HG02840 (cell line): ENCODE measurements at regions not wholly inside any gene's neighbourhood (a gene's known extent, or its start where the extent isn't known, plus 50 kb on each side); places are given as distances from the start of the nearest gene placed in this dataset.
A peak's percentile ranks its signal among the peaks of the same experiment; 100 is the strongest.
"Not testable (repeated sequence)": the region's sequence is repeated elsewhere in the genome, so short reads cannot be mapped to it uniquely, and the experiment has no call there.

Source experiments
- ATAC-seq: cut with Tn5 transposase; IDR thresholded peaks from one replicate; pipeline ENCODE4 v1.9.1; 2021; ENCODE audit warnings: mild to moderate bottlenecking, moderate library complexity, moderate number of reproducible peaks; ENCODE audit not compliant: unreplicated experiment, low FRiP score

DNA sequence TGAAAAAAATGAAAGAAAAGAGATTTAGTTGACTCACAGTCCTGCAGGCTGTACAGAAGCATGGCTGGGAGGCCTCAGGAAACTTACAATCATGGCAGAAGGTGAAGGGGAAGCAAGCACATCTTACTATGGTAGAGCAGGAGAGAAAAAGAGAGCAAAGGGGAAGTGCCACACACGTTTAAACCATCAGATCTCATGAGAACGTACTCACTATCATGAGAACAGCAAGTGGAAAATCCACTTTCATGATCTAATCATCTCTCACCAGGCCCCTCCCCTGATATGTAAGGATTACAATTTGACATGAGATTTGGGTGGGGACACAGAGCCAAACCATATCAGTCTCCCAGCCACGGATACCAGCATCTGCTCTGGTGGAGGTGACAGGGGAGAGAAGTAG, 50.8 kb upstream of the CPOX start:
- ATAC-seq: no peak

DNA sequence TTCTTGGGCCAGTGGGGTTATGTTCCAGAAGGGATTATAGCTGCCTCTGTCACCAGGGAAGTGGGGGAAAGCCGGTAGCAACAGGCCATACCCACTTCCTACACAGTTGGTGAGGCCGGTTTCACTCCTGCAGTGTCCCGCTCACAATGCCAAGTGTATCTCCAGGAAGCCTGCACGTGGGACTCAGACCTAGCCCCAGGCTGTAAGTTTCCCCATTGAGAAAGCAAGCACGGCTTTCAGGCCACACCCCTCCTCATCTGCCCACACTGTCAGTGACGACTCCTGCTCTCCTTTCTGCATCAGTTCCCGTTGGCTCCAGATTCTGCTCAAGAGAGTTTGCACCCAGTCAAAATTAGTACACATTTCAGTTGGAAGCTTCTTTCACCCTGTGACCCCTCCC, 51.6 kb upstream of the CPOX start:
- no peak for ATAC-seq

DNA sequence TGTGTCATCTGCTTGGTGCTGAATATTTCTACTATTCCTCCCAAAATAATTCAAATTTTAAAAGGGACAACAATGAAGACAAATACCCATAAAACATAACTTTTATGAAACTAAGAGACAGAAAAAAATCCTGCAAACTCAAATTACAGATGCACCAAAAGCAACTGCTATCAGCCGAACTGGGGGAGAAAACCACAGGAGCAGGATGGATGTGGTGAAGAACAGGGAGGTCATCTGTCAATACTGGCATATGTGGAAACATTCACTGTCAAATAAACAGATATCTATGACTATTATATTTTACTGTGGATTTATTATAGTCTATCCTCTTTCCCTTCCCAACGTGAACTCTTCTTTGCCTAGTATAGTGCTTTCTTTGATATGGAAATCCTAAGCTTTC, 53.3 kb upstream of the CPOX start:
- no peak for ATAC-seq

DNA sequence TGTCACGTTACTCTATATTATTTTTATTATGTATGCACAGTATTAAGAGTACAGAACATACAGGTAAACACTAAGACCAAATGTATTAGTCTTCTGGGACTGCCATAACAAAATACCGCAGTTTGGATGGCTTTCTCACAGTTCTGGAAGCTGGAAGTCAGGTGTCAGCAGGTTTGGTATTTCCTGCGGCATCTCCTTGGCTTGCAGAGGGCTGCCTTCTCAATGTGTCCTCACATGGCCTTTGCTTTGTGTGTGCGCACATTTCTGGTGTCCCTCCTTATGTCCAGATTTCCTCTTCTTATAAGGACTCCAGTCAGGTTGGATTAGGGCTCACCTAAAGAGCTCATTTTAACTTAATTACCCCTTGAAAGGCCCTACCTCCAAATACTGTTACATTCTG, 53.8 kb upstream of the CPOX start:
- ATAC-seq: no peak

DNA sequence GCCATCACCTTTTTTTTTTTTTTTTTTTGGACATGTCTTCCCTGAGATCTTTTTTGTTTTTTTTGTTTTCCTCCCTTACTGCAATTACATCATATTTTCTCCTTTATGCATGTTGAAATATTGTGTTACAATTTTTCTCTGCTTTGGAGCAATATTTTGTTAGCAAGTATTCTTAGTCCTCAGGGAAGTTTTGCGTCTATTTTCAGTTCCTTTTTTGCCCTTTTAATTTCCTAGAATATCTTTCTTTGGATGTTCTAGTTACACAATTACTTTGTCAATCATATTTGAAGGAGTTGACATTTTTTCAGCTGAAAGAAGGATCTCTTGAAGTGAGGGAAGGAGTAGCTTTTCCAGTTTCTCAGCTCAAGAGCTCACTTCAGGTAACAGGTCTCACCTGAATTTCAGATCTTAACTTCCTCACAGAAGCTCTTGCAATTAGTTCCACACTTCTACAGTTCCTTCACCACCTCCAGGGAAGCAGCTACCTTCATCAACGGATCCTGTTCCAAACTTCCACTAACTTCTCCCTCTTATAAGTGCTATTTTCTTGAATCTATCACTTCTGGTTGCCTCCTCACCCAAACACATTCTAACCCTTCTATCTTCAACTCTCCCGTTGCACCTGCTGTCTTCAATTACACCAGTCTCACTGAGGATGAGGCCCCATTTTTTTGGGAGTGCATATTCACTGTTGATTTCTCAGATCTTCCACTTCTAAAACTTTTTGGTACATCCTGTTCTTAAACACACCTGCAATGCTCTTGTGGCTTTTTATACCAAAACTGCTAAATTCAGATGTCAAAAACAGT, 57.8 kb upstream of the CPOX start:
- no peak for ATAC-seq

DNA sequence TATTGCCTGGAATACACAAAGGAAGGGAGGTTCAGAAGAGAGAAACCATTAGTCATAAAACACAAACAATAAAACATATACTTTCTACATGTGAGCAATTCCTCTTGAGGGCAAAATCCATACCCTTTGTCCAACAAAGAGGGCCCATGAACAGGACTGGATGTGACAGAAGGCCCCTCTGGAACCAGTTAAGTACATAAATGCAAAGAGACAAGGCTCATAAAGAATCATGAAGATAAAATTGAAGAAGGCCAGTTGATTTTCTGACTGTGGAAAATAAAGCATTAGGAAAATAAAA, 58.3 kb upstream of the CPOX start:
- no peak for ATAC-seq

DNA sequence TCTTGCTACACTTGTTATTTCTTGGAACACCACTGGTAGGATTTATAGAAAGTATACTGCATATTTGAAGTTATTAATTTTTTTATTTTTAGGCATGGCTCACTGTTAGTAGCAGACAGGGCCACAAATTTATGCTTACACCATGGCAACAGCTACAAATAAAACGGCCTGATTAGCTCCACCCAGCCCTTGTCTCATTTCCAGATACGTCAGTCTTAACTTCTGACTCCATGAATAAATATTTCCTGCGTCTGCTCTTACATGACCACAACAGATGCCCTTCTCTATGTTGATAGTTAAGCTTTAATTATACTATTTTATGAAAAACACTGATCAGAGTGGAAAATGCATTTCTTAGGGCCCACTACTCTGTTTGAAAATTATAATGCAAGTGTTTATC, 62.3 kb upstream of the CPOX start:
- no peak for ATAC-seq

DNA sequence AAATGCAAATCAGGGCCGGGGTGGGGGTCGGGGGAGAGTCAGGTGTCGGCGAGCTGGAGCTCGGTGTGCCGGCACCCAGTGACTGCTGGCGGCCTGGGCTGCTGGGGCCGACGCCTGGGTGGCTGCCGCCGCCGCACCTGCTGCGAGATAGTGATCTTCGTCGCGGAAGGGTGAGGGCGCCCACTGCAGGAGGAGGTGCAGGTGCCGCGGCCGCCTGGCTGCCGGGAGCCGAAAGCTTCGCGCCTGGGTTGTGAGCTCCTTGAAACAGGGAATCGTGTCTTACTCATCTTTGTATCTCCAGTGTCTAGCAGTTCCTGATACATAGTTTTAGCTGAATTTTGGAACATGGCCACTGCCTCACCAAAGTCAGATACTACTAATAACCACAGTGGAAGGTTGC, 64.0 kb upstream of the CPOX start:
- peak; percentile 85 for ATAC-seq

DNA sequence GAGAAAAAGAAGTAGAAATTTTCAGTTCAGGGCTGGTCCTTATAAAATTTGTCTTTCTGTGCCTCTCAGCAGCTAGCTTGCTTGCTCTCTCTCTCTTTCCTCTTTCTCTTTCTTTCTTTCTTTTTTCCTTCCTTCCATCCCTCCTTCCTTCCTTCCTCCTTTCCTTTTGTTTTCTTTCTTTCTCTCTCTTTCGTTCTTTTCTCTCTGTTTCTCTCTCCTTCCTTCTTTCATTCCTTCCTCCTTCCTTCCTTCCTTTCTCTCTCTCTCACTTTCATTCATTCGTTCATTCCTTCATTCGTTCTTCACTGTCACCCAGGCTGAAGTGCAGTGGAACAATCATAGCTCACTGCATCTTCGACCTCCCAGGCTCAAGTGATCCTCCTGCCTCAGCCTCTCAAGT, 69.3 kb upstream of the CPOX start:
- ATAC-seq: no peak

DNA sequence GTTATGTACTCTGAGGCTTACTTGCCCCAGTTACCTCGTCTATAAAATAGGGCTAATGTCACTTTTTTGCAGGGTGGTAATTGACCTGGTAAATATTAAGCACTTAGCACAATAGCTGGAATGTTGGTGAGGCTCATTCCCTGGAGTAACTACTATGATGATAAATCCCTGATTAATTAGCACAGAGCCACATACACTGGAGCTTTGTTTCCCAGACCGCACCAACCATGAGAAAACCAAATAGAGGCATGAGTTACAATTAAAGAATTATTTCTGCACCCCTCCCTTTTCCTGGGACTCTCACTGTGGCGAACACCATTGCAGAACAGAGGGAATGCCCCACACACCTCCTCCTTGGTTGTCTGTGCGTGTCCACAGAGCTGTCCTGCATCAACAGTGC, 76.6 kb upstream of the CPOX start:
- no peak for ATAC-seq

DNA sequence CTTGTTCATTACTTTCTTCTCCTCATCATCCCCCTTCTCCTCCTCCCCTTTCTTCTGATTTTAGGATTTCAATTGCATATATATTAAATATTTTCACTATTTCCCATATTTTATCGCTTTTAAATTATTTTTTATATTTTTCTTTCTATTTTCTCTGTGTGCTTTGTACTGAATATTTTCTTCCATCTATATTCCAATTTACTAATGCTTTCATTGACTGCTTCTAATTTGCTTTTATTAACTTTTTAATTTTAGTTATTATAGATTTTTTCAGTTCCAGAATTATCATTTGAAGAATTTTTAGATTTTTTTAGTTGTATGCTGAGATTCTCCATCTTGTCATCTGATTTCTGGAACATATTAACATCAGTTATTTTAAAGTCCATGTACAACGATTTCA, 83.2 kb upstream of the ST3GAL6 start:
- ATAC-seq: no peak

DNA sequence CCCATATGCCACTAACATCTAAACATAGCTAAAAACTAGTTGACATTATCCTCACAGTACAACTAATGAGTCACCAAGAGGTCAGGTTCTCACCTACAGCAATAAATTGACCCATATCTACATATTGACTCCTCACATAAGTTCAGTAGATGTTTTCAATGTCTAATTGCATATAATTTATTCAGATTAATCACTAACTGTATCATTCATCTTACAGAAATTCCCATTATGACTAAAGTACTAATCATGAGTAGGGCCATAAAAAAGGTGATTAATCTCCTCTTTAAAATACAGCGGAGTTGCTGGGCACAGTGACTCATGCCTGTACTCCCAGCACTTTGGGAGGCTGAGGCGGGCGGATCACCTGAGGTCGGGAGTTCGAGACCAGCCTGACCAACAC, 82.4 kb upstream of the ST3GAL6 start:
- no peak for ATAC-seq

DNA sequence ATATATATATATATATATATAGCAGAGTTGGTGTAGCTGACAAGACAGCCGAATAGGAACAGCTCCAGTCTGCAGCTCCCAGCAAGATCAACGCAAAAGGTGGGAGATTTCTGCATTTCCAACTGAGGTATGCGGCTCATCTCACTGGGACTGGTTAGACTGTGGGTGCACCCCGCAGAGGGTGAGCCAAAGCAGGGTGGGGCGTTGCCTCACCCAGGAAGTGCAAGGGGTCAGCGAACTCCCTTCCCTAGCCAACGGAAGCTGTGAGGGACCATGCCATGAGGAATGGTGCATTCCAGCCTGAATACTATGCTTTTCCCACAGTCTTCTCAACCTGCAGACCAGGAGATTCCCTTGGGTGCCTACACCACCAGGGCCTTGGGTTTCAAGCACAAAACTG, 81.7 kb upstream of the ST3GAL6 start:
- ATAC-seq: no peak

DNA sequence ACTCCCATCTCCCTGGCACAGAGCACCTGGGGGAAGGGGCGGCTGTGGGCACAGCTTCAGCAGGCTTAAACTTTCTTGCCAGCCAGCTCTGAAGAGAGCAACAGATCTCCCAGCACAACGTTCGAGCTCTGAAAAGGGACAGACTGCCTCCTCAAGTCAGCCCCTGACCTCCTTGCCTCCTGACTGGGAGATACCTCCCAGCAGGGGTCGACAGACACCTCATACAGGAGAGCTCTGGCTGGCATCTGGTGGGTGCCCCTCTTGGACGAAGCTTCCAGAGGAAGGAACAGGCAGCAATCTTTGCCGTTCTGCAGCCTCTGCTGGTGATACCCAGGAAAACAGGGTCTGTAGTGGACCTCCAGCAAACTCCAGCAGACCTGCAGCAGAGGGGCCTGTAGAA, 80.7 kb upstream of the ST3GAL6 start:
- not testable (repeated sequence) for ATAC-seq

DNA sequence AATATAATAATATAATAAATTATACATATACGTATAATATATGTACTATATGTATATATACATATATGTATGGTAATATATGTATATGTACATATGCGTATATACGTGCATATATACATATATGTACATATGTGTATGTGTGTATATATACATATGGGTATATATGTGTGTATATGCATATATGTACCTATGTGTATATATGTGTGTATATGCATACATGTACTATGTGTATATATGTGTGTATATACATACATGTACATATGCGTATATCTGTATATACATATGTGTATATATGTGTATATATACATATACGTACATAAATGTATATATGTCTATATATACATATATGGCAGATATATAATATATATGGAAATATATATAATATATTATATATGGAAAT, 74.8 kb upstream of the ST3GAL6 start:
- no peak for ATAC-seq

DNA sequence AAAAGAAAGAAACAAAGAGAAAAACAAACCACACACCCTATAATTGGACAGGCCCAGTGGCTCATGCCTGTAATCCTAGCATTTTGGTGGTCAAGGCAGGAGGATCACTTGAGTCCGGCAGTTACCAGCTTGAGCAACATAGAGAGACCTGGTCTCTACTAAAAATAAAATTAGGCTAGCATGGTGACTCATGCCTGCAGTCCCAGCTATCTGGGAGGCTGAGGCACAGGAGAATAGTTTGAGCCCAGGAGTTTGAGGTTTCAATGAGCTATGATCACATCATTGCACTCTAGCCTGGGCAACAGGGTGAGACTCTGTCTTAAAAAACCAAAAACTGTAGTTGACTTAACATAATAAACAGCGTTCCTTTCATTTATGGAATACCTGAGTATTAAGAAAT, 72.3 kb upstream of the ST3GAL6 start:
- ATAC-seq: no peak

DNA sequence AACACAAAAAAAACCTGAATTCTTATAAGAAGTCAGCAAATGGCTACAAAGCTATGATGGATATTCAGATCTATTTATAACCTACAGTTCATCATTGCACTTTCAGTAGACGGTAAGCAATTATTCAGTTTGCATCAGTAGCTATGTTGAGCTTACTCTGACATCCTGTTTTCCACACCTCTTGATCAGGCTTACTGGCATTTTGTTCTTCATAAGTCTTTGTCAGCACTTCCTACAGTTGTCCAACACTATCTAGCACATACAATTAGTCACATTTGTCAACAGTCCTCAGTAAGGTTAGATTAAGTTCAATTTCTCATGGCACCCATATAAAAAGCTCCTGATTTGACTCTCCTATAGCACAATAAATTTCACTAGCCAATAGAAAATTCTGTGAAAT, 71.2 kb upstream of the ST3GAL6 start:
- no peak for ATAC-seq

DNA sequence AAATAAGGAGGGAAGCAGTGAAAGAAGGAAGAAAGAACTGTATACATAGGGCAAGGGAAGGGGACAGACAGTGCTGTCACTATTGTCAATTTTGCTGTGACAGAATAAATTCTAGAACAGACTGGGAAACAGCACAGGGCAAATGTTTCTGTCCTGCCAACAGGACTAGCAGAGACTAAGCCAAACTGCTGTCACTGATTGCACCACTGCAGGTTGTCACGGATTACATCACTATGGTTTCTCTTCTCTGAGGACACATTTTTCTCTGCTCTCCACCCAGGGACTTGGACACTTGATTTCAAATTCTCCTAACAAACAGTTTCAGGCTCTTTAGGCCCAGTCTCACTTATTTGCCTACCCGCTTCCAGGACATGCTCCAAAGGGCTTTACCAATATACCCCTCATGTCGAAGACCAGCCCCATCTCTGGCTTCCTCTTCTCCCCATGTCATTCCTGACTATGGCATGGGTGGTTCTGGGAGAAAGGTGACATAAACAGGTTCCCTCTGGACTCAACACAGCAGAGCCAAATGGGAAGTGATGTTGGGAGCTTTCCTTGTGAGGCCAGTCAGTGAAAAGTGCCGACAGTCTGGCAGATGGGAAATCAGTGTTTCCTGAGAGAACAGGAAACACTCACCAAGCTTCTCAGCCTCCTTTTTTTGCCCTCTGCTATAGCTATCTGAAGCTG, 70.2 kb upstream of the ST3GAL6 start:
- no peak for ATAC-seq

DNA sequence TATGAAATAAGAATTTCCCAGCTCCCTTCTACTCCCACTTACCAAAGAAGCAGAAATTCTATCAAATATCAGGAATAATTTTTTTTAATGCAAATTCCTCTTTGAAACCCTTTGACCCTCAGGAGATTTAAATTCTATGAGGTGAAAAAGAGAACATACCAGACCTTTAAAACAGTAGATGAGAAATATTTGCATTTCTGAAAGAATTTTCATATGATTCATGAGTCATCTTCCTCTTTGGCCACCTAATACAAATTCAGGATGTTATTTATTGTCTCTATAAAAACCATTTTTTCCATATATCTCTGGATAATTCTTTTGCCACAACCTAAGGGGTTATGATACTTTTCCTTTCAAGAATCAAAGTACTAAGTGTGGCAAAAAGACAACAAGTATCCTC, 67.3 kb upstream of the ST3GAL6 start:
- no peak for ATAC-seq

DNA sequence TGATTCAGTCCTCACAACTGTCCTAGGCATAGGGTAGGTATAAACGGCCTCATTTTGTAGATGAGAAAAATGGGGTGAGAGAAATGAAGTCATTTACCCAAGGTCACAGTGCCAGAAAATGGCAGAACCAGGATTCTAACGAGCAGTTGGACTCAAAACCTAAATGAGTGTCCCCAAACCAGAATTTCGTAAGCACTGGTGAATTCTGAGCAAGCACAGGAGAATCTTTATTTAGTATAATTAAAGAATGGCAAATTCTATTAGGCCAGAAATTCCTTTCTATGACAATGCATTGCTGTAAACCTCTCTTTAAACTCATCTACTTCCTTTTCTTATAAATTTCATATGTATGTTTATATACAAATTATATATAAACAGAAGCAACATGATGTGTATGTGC, 66.8 kb upstream of the ST3GAL6 start:
- not testable (repeated sequence) for ATAC-seq

DNA sequence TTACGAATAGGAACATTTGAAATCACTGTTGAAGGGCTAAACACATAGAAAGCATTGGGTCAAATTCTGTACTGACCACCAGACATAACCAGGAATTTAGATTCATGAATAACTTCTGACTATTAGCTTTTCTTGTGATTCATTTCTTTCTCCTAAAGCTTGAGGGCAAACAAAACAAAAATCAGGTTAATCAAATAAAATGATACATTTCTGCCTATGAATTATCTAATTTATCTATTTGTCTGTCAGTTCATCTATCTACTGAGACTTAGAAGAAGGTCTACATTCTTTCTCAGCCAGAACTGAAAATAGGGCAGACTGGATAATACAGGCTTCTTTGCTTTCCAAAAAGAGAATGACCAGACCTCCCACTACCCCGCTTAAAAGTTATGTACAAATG, 65.9 kb upstream of the ST3GAL6 start:
- ATAC-seq: no peak

DNA sequence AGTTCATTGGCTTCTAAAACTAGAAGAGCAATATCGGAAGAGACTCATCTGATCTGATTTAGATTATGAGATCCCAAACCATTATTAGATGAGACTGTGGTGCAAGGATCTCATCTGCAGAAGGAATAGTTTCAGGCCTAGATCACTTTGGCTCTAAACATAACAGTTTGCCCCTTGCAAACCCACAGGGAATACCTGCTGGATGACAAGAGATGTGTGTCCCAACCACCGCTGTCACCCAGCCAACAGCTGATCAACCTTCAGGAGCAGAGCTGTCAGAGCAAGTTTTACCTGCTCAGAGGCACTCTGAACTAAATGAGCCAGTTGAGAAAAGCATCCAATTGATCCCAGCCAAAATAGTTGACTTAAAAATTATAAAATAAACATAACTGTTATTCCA, 64.0 kb upstream of the ST3GAL6 start:
- no peak for ATAC-seq
